GM21786 (cell line): ENCODE measurements at regions not wholly inside any gene's neighbourhood (a gene's known extent, or its start where the extent isn't known, plus 50 kb on each side); places are given as distances from the start of the nearest gene placed in this dataset.
A peak's percentile ranks its signal among the peaks of the same experiment; 100 is the strongest.
"Not testable (repeated sequence)": the region's sequence is repeated elsewhere in the genome, so short reads cannot be mapped to it uniquely, and the experiment has no call there.

ENCODE experiments used
- ATAC-seq: cut with Tn5 transposase; IDR thresholded peaks from one replicate; pipeline ENCODE4 v1.9.1; 2021; ENCODE audit not compliant: unreplicated experiment

DNA sequence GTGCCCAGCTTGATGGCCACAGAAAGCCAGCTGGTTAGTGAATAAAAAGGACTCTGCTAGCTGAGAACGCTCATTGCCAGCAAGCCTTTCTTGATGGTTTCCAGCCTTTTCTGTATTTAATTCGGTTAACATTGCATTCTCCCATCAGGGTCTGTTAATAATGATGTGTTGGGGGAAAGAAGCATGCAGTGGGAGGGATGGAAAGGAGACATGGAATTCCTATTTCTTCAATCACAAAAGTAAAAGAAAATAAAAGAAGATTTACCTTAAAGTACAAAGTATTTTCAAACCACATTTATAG is 141.9 kb upstream of the RBBP8 start:
- no peak for ATAC-seq

DNA sequence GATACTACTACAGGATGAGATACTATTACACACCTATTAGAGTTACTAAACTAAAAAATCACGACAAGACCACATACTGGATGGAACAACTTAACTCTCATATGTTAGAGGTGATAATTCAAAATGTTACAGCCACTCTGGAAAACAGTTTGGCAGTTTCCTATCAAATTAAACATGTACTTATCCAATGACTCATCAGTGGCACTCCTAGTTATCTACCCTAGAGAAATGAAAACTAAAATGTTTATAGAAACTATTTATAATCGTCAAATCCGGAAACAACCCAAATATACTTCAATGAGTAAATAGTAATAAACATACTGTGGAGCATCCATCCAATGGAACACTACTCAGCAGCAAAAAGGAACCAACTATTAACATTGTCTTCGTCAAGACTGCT is 137.0 kb upstream of the RBBP8 start:
- no peak for ATAC-seq

DNA sequence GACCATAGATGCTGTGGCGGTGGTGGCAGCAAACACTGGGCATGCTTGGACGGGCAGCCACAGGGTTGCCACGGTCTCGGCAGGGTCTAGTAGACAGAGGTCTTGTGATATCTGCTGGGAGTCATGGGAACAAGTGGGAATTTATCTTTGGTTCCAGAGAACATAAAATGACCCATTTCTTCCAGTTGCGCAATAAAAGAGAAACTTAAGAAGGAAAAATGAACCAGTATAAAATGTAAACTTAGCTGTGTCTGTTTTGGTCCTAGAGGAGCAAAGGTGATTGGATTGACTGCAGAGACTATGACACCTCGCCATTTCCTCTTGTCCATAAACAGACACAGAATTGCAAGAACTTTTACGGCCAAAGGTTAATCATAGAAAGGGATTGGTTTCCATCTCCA is 132.6 kb upstream of the RBBP8 start:
- ATAC-seq = no peak

DNA sequence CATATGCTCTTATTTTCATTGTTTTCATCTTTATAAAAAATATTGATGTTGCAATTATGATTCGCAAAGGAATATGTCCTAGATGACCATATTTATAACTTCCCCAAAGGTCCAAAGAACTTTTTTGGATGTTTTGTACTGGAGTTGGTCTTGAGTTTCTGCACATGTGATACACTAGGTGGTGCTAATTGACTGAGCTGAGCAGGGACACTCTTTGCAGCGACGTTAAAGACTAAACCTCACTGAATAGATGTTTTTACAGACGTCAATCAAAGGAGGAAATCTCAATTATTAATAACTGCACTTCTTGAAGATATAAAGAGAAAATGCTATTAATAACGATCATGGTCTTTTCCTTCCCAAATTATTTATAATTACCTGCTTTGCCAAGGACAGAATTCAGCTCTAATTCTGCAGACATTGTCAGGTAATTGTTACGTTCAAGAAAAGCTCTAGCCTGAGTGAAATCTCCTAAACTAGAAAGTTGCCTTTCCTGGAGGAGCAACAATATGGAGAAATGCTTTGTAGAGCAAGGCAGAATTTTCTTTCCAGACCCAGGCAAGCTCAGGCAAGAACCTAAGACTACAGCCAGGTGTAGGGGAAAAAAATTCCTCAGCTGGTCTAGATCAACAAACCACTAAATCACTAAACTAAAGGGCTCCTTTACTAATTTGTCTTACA is 119.3 kb upstream of the RBBP8 start:
- no peak for ATAC-seq

DNA sequence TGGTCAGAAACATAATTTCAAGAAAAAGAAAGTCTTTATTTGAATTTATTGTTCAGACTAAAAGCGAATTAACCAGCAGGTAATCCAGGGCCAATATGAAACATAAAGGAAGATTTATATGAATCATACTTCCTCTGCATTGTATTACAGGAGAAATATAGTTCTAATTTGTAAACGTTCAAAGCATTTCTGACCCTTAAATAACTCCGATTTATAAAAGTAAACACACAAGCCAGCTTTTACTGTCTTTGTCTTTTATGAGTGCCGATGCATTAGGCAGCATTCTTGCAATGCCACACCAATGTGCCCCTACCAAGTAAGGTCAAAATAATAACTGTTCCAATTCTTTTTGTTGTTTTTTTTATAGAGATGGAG is 118.8 kb upstream of the RBBP8 start:
- no peak for ATAC-seq

DNA sequence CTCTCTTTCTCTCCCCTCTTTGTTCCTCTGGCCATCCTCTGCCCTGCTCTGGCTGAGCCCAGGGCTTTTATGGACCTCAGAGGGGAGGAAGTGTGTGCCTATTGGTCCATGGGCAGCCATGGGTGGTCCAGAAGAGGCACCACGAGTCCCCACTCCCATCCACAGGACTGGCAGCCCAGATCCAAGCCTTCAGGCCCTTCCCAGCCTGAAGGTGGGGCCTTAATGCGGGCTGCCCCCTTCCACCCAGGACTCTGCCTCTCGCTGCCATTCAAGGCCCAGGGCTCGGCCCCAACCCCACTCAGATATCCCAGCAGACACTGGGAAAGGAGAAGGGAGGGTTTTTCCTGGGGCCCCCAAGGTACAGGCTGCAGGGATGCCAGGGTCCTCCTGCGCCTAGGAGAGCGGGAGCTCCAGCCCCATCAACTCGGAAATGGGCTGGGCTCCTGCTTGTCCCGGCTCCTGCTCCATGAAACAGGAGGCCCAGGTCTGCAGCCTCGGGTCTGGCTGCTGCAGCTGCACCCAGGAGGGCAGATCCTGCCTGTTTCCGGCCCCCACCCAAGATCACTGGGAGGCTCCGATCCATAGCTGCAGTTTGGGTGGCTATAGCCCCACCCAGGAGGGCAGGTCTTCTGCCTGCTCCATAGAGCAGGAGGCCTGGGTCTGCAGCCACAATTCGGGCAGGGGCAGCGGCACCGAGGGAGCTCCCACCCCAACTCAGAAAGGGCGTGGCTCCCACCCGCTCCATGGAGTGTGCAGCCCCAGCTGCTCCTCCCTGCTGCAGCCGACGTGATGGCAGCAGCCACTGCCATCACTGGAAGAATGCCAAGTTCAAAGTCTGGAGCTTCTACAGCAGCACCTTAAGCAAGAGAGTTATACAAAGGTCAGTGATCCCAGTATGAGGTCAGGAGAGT is 116.6 kb upstream of the RBBP8 start:
- ATAC-seq = no peak

DNA sequence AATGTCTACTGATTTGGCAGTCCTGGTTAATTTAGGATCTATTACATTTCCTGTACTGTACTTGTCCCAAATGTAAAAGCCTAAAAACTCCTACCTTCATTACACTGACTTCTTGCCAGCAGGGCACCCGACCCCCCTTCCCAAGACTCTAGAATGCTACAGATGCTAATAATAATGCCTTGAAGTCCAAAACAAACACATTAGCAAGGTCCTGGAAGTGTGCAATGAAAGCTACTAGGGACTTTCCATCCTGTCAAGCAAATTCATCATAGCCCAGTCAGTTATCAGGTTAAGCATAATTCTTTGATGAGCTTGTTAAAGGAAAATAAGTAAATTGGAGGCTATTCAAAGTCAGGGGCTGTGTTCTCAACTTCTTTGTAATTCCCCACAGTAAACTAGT is 115.3 kb upstream of the RBBP8 start:
- ATAC-seq = no peak

DNA sequence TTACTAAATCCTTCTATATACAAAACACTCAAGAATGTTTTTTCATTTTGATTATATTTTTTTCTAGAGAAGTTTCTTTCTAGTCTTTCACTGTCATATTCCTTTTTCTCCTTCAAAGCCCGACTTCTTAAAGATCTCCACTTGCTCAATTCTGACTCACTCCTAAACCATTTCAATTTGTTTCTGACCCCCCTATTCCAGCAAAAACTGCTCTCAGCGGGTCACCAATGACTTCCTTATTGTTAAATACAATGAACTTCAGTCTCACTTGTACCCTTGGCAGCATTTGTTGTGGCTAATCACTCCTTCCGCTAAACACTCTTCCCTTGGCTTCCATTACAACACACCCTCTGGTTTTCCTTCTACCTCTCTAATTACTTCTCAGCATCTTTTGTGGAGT is 111.1 kb upstream of the RBBP8 start:
- no peak for ATAC-seq

DNA sequence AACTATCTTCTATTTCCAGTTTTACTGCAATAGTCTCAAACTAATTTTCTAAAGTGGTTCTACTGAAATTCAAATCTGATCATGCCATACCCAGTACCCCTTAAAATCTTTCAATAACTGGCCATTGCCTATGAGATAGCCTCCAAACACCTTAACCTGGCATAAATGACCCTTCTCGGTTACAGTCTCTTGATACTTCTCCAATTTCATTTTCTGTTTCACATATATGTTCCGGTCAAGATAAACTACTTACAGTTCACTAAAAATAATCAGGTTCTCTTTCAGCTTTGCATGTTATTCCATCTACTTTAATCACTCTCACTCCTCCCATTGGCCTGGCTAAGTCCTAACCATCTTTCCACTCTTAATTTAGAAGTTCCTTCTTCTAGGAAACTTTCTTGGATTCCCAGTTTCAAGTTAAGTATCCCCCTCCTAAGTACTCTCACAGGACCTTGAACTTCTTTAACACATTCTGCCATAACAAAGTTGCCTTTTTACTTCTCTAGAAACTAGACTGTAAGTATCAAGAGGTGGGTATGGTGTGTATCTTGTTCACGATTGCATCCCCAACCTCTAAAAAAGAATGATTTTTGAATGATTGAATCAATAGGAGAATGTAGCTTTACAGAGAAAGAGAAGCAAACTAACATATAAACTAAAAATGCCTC is 110.2 kb upstream of the RBBP8 start:
- ATAC-seq = peak; percentile 95

DNA sequence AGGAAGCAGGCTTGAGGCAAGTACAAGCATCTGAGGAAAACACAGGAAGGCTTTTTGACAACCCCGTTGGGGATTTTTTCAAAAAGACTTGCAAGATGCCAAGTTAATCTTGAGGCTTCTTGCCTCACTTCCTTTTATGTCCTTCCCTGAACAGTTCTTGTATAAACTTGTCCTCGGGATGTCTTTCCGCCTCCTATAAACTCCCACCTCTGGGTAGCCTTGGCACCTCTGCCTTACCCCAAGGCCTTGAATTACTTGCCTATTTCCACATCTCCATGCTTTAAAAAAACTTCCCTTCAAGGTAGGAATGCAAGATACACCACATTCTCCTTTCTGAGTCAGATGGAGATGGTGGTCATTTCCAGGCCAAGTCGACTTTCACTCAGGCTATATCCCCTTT is 106.4 kb upstream of the RBBP8 start:
- ATAC-seq = no peak

DNA sequence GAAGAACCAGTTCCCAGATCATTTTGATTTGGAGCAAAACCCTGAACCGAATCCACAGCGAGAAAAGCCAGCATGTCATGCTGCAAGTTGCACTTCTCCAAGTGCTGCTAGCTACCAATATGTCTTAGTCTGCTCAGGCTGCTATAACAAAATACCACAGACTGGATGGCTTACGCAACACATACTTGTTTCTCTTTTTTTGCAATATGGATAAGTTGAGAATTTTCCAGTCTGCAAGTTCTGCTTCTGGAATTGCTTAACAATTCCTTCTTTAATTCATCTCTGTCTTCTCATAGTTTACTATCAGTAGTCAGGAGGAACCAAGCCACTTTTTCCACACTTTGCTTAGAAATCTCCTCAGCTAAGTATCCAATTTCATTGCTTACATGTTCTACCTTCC is 105.9 kb upstream of the RBBP8 start:
- no peak for ATAC-seq

DNA sequence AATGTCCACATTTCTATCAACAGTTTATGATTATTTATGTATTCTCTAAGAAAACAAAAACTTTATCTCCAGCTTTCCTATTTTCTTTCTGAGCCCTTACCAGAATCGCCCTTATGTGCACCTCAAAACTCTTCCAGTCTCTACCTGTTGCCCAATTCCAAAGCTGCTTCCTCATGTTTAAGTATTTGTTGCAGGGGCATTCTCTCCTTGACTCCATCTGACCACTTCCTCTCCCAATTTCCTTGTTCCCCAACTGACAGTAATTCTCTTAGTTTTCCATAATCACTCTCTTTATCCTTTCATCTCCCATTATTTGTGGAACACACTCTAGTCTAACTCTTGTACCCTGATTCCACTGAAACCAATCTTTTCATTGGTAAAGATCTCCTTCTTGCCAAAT is 105.4 kb upstream of the RBBP8 start:
- no peak for ATAC-seq

DNA sequence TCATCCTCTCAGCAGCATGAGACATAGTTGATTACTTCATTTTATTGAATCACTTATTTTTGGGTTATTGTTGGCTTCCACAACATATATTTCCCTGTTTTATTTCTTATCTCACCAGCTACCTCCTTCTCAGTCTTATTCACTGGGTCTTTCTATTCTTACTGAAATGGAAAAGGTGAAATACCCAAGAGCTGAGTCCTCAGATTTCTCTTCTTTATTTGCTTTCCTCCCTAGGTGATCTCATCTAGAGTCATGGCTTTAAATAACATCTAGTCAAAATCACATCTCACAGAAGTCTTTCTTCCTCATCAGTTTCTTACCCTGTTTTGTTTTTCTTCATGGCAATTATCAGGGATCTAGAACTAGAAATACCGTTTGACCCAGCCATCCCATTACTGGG is 105.0 kb upstream of the RBBP8 start:
- ATAC-seq = no peak

DNA sequence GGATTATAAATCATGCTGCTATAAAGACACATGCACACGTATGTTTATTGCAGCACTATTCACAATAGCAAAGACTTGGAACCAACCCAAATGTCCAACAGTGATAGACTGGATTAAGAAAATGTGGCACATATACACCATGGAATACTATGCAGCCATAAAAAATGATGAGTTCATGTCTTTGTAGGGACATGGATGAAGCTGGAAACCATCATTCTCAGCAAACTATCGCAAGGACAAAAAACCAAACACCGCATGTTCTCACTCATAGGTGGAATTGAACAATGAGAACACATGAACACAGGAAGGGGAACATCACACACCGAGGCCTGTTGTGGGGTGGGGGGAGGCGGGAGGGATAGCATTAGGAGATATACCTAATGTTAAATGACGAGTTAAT is 104.5 kb upstream of the RBBP8 start:
- not testable (repeated sequence) for ATAC-seq

DNA sequence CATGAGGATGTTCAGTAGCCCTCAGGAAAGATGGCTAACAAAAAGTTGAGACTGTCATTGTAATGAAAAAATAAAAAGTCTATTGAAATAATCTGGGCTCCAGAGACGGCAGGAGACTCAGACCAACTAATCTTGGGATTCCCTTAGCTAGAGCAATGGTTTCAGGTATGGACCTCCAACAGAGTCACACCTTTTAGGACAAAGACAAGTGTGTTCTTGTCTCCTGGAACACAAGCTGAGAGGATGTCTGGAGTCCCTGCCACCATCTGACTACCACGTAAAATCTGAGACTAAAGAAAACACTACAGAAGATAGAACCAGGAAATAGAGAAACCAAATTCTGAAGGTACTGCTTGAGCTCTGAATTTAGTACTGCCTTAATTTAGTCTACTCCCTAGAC is 103.3 kb upstream of the RBBP8 start:
- no peak for ATAC-seq

DNA sequence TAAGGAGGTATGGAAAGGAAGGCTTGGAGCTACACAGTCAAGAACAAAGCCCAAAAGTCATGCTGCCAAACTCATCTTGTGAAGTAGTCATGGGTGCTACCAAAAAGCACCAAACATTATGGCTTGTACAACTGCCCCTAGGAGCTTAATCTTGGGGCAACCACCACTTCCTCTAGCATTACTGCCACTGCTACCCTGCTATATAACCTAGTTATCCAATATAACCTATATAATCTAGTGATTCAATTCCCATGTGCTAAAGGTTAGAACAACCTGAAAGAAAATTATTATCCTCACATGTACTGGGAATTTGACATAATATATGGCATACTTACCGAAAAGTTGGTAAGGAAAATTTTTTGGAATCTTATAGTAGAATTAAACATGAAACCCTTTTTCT is 102.6 kb upstream of the RBBP8 start:
- no peak for ATAC-seq

DNA sequence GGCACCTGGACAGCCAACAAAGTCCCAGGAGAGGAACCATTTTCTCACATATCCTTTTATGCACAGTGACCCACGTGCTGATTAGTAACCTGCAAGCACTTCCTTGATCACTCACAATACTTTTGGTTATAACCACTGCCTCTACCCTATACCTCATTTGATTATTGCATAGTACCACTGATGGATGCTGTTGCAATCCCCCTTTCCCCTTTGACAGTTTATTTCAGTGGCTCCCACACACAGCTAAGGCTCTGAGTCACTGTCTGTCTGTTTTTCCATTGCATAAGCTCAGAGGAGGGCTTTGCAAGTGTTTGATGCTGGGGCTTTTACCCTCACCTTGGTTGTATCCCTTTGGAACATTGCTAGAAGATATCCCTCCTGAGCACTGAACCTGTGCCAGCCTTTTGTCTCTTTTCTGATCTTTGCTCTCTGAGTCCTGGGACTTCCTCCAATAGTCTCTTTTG is 101.7 kb upstream of the RBBP8 start:
- peak; percentile 80 for ATAC-seq

DNA sequence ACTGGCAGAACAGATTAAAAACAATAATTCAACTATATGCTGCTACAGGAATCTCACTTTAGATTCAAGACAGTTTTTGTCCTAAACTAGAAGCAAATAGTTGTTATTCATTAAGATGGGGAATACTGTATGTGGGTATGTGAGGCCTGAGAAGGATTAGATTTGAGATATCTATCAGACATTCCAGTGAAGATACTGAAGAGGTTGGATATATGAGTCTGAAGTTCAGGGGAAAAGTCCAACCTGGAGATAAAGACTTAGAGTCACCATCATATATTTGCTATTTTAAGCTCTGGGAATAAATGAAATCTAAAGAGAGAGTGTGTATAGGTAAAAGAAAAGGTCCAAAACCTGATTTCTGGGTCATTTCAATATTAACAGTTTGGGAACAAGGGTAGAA is 96.2 kb upstream of the RBBP8 start:
- no peak for ATAC-seq

DNA sequence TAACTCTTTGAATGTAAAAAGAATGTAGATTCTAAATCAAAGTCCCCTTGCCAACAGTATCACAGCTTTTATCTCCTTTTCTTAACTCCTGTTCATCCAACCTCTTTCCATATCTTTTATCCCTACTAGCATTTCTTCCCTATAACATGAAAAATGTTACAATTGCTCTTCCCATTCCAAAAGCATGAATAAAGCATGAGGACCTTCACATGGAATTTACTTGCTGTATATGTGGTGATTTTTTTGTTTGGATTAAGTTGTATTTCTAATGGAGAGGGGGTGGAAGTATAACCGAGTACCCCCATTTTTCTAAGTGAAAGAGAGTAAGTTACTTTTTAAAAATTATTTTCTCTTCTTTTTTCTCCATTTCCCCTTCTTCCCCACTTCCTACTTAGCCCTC is 94.9 kb upstream of the RBBP8 start:
- no peak for ATAC-seq

DNA sequence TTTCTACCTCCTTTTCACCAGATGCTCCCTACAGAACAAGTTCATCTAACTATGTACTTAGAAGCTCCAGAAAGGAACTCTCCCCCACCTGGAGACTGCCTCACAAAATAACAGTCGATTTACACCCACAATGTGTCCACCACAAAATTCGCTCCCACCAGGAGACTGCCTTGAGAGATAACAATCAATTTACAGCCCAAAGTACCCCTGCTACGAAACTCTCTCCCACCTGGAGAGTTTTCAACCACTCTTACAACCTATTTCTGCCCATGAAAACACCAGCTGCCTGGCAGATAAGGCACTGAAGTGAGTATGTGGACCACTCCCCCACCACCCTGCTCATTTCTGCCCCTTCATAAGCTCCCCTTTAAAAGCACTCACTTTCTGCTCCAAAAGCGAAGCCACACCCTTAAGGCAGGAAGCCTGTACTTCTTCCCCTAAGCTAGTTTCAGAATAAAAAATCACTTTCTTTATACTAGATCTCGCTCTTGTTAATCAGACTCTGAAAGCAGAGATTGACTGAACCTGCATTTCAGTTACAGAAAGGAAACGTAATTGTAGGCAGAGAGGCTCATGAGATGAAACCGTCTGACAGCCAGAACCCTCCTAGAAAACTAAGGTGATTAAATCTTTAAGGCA is 94.4 kb upstream of the RBBP8 start:
- peak; percentile 82 for ATAC-seq

DNA sequence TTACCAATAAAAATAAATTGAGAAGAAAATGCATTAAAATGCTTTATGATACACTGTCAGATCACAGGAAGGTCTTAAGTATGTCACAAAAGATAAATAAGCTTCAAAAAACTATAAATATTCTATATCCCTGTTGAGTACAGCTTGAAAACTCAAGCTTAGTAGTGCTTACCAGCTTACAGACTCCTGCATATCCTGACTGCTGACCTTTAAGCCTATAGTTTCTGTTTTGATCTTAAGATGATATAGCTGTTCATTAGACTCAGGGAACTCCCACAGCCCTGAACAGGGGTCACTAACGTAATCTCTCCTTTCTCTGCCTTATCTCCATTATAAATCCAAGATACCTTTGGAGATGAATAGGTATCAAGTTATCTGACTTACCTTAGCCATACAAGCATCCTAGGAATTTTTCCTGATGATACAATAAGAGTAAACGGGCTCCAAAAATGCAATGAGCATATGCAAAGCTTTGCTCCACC is 93.7 kb upstream of the RBBP8 start:
- ATAC-seq = peak; percentile 56
